RKO (cell line): ENCODE measurements at regions not wholly inside any gene's neighbourhood (a gene's known extent, or its start where the extent isn't known, plus 50 kb on each side); places are given as distances from the start of the nearest gene placed in this dataset.
A peak's percentile ranks its signal among the peaks of the same experiment; 100 is the strongest.

Experiments used
- DNase-seq: peaks from one replicate; pipeline ENCODE4 v3.0.0-alpha.2; 2016; ENCODE audit warnings: low spot score

GRCh38 chr9:29701559-29701958, 2128.3 kb upstream of the C9orf72 start:
- DNase-seq = peak; percentile 4

GRCh38 chr9:29701971-29702370, 2128.7 kb upstream of the C9orf72 start:
- DNase-seq = no peak

- DNase-seq = no peak
Measured at GRCh38 chr9:29714860-29715259, 2141.6 kb upstream of the C9orf72 start.

- no peak for DNase-seq
Measured at GRCh38 chr9:29717631-29718030, 2144.3 kb upstream of the C9orf72 start.

- DNase-seq = no peak
Measured at GRCh38 chr9:29730163-29730562, 2156.9 kb upstream of the C9orf72 start.

- DNase-seq = no peak
Measured at GRCh38 chr9:29740518-29740917, 2167.2 kb upstream of the C9orf72 start.

- DNase-seq = no peak
Measured at GRCh38 chr9:29741169-29741568, 2167.9 kb upstream of the C9orf72 start.

- DNase-seq = no peak
Measured at GRCh38 chr9:29750062-29750461, 2176.8 kb upstream of the C9orf72 start.

- no peak for DNase-seq
Measured at GRCh38 chr9:29751226-29751625, 2177.9 kb upstream of the C9orf72 start.

- no peak for DNase-seq
Measured at GRCh38 chr9:29753638-29754037, 2180.4 kb upstream of the C9orf72 start.

- DNase-seq = no peak
Measured at GRCh38 chr9:29769019-29769418, 2195.7 kb upstream of the C9orf72 start.

- DNase-seq = no peak
Measured at GRCh38 chr9:29773676-29774075, 2200.4 kb upstream of the C9orf72 start.

GRCh38 chr9:29775491-29775890, 2202.2 kb upstream of the C9orf72 start:
- no peak for DNase-seq

- DNase-seq = no peak
Measured at GRCh38 chr9:29778281-29778849, 2205.1 kb upstream of the C9orf72 start.

GRCh38 chr9:29793970-29794369, 2220.7 kb upstream of the C9orf72 start:
- no peak for DNase-seq

- DNase-seq = no peak
Measured at GRCh38 chr9:29796291-29796952, 2223.1 kb upstream of the C9orf72 start.

- DNase-seq = no peak
Measured at GRCh38 chr9:29798599-29798998, 2225.3 kb upstream of the C9orf72 start.

GRCh38 chr9:29799227-29799626, 2225.9 kb upstream of the C9orf72 start:
- DNase-seq = no peak

GRCh38 chr9:29800821-29801220, 2227.5 kb upstream of the C9orf72 start:
- no peak for DNase-seq

- no peak for DNase-seq
Measured at GRCh38 chr9:29802454-29802853, 2229.2 kb upstream of the C9orf72 start.

- peak; percentile 9 for DNase-seq
Measured at GRCh38 chr9:29806937-29807618, 2233.8 kb upstream of the C9orf72 start.

- DNase-seq = no peak
Measured at GRCh38 chr9:29816954-29817703, 2243.8 kb upstream of the C9orf72 start.

- no peak for DNase-seq
Measured at GRCh38 chr9:29822458-29822857, 2249.2 kb upstream of the C9orf72 start.
